ENCODE measurements at regions not wholly inside any gene's neighbourhood (a gene's known extent, or its start where the extent isn't known, plus 50 kb on each side); places are given as distances from the start of the nearest gene placed in this dataset.
A peak's percentile ranks its signal among the peaks of the same experiment; 100 is the strongest.

DNA sequence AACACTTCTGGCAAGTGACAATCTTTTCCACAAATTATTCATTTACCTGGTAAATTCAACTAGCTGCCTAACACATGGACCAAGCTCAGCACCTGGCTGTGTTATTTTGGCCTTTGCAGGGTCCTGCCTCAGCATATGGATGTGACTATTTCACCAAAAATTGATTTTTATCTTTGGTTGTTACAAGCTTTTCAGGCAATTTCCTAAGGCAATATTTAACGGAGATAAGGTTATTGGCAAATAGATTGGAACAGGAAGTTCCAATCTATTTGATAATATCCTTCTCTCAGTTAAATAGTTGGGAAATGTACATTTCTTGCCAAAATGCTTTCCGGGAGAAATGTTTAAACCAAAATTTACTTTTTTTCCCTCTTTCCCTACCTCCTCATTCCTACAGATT lies 415.2 kb upstream of the SMARCA2 start:
- H3K36me3 ChIP-seq (ENCODE audit: insufficient read depth, insufficient read length, low read length) = no peaks in the 10 kb centered on the region
- no peaks in the 10 kb centered on the region for H3K4me1 ChIP-seq (ENCODE audit: insufficient read depth, insufficient read length)
- TF ChIP-seq YY1 (IDR thresholded peaks at IDR 0.05; ENCODE audit: insufficient read depth, insufficient read length) (no peak), SUZ12 (IDR thresholded peaks at IDR 0.05; ENCODE audit: extremely low read depth, insufficient read depth, insufficient read length) (no peak)
- H3K4me3 ChIP-seq (ENCODE audit: insufficient read length, low read depth) = no peak overlapping the region
- H3K27me3 ChIP-seq (ENCODE audit: insufficient read depth, insufficient read length) = no peaks in the 10 kb centered on the region
- H3K9me3 ChIP-seq (ENCODE audit: insufficient read depth, low read length) = no peaks in the 10 kb centered on the region
- DNase-seq (ENCODE audit: low read depth, low spot score) = no peak
- H3K9ac ChIP-seq (ENCODE audit: insufficient read length, low read depth) = no peak overlapping the region

DNA sequence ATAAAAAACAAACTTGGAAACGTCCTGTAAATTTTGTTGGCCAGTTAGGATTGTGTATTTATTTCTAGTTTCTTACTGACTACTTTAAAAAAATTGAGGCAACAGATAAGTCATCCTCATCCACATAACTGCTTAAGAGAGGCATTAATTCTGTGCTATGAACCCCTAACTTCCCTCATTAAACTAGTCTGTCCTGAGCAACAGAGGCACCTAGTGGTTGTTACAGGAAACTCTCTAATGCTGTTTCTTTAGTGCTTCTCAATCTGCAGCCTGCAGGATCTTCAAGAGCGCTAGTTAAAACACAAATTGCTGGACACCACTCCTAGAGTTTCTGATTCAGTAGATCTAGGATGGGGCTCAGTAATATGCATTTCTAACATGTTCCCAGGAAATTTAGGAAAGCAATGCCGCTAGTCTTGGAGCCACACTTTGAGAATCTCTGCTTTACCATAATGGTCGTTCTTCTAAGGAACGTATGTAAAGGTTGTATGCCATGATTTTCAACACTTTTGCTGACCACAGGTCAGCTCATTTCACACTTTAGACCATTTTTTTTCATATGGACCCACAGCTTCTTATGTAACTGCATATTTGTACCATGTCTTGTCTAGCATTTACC lies 410.1 kb upstream of the SMARCA2 start:
- Histone ChIP-seq H3K9ac (ENCODE audit: insufficient read length, low read depth) (no peak overlapping the region), H3K36me3 (ENCODE audit: insufficient read depth, insufficient read length, low read length) (no peaks in the 10 kb centered on the region), H3K9me3 (ENCODE audit: insufficient read depth, low read length) (no peaks in the 10 kb centered on the region), H3K4me3 (ENCODE audit: insufficient read length, low read depth) (no peak overlapping the region), H3K27me3 (ENCODE audit: insufficient read depth, insufficient read length) (no peaks in the 10 kb centered on the region), H3K4me1 (ENCODE audit: insufficient read depth, insufficient read length) (no peaks in the 10 kb centered on the region)
- TF ChIP-seq YY1 (IDR thresholded peaks at IDR 0.05; ENCODE audit: insufficient read depth, insufficient read length) (no peak), ZNF274 (IDR thresholded peaks at IDR 0.05; ENCODE audit: low read depth, low read length) (no peak), SUZ12 (IDR thresholded peaks at IDR 0.05; ENCODE audit: extremely low read depth, insufficient read depth, insufficient read length) (no peak)
- peak; percentile 44 for DNase-seq (ENCODE audit: low read depth, low spot score)

DNA sequence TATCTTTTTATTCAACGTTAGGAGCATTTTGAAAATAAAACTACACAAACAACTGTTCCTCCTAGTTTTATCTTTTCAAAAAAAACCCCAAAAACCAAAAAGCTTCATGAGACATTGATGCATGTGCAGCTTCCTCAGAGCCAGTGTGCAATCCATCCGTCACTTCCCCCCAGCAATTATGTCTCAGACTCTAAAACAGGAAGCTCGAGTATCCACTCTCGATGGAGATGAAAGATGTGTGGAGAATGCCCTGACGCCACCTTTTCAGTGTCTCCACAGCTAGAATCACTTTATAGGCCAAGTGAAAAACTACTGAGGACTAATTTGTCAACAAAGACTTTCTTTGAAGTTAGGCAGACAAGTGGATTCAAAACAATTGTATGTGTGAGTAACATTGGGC lies 408.9 kb upstream of the SMARCA2 start:
- Histone ChIP-seq H3K9ac (ENCODE audit: insufficient read length, low read depth) (no peak overlapping the region), H3K27me3 (ENCODE audit: insufficient read depth, insufficient read length) (no peaks in the 10 kb centered on the region), H3K9me3 (ENCODE audit: insufficient read depth, low read length) (no peaks in the 10 kb centered on the region), H3K36me3 (ENCODE audit: insufficient read depth, insufficient read length, low read length) (no peaks in the 10 kb centered on the region), H3K4me3 (ENCODE audit: insufficient read length, low read depth) (no peak overlapping the region), H3K4me1 (ENCODE audit: insufficient read depth, insufficient read length) (no peaks in the 10 kb centered on the region)
- DNase-seq (ENCODE audit: low read depth, low spot score) = no peak
- TF ChIP-seq SUZ12 (IDR thresholded peaks at IDR 0.05; ENCODE audit: extremely low read depth, insufficient read depth, insufficient read length) (no peak), ZNF274 (IDR thresholded peaks at IDR 0.05; ENCODE audit: low read depth, low read length) (no peak), YY1 (IDR thresholded peaks at IDR 0.05; ENCODE audit: insufficient read depth, insufficient read length) (no peak)

DNA sequence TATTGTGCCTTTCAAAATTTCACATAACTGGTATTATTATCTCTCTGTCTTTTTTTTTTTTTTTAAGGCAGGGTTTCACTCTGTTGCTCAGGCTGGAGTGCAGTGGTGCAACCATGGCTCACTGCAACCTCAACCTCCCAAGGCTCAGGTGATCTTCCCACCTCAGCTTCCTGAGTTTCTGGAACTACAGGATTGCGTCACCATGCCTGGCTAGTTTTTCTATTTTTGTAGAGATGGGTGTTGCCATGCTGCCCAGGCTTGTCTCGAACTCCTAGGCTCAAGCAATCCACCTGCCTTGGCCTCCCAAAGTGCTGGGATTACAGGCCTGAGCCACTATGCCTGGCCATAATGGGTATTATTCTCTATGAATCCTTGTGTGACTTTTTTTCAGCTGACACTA lies 402.3 kb upstream of the SMARCA2 start:
- TF ChIP-seq ZNF274 (IDR thresholded peaks at IDR 0.05; ENCODE audit: low read depth, low read length) (no peak), YY1 (IDR thresholded peaks at IDR 0.05; ENCODE audit: insufficient read depth, insufficient read length) (no peak), SUZ12 (IDR thresholded peaks at IDR 0.05; ENCODE audit: extremely low read depth, insufficient read depth, insufficient read length) (no peak)
- Histone ChIP-seq H3K4me1 (ENCODE audit: insufficient read depth, insufficient read length) (no peaks in the 10 kb centered on the region), H3K27me3 (ENCODE audit: insufficient read depth, insufficient read length) (no peaks in the 10 kb centered on the region), H3K4me3 (ENCODE audit: insufficient read length, low read depth) (no peak overlapping the region), H3K36me3 (ENCODE audit: insufficient read depth, insufficient read length, low read length) (no peaks in the 10 kb centered on the region), H3K9ac (ENCODE audit: insufficient read length, low read depth) (no peak overlapping the region), H3K9me3 (ENCODE audit: insufficient read depth, low read length) (no peaks in the 10 kb centered on the region)
- no peak for DNase-seq (ENCODE audit: low read depth, low spot score)

DNA sequence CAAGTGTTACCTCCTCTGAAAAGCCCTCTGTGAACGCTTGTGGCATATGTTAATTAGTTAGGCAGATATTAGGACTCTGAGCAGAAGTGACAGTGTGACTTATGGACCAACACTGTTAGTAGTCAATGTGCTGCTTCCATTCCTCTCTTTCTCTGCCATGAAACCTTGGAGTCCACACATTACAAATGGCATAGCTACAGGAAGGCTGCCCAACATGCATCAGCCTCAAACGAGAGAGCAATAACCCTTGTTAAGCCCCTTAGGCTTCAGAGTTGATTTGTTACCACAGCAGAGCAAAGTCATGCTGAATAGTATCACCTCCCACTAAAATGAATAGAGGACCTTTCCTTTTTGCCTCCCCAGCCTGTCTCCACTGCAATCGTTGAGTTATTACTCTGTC lies 397.7 kb upstream of the SMARCA2 start:
- H3K9me3 ChIP-seq (ENCODE audit: insufficient read depth, low read length) = no peaks in the 10 kb centered on the region; the same call in 1 of the 2 replicates
- no peak for TF ChIP-seq YY1 (IDR thresholded peaks at IDR 0.05; ENCODE audit: insufficient read depth, insufficient read length)

DNA sequence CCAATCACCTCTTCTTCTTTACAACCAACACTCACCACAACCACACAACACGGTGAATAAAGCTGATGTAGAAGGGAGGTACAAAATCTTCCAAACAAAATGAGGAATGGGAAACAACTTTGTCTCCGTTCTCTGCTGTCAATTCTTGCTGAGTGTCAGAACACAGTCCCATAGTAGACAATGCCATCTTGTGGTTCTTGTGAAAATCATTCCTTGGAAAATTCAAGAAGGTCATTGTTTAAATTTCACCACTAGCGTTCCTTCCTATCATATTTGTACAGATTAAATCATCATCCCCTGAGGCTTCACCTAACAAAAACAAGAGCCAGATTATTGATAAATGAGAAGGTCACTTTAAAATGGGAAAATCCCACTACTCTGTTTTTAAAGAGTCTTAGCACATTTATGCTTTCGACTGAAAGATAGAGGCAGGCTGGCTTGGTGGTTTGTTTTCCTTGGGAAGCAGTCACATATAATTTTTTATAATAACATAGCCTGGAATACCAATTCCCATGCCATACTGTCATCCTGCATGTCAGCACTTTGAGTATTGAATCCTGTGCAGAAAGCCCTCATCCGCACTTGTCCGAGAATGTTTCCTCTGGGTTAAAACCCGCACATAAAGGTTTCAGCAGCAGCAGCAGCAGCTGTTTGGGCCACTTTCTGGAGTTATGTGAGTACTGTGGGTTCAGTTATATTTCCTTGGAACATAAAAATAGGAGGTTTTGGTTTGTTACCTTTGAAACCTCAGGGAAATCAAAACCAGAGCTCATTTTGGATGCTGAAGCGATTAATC lies 395.0 kb upstream of the SMARCA2 start:
- TF ChIP-seq SUZ12 (IDR thresholded peaks at IDR 0.05; ENCODE audit: extremely low read depth, insufficient read depth, insufficient read length) (no peak), ZNF274 (IDR thresholded peaks at IDR 0.05; ENCODE audit: low read depth, low read length) (no peak), YY1 (IDR thresholded peaks at IDR 0.05; ENCODE audit: insufficient read depth, insufficient read length) (no peak)
- DNase-seq (ENCODE audit: low read depth, low spot score) = peak; percentile 8
- Histone ChIP-seq H3K27me3 (ENCODE audit: insufficient read depth, insufficient read length) (no peaks in the 10 kb centered on the region), H3K9me3 (ENCODE audit: insufficient read depth, low read length) (peaks cover 7% of the 10 kb centered on the region; the same call in 1 of the 2 replicates), H3K9ac (ENCODE audit: insufficient read length, low read depth) (no peak overlapping the region), H3K4me3 (ENCODE audit: insufficient read length, low read depth) (no peak overlapping the region), H3K4me1 (ENCODE audit: insufficient read depth, insufficient read length) (no peaks in the 10 kb centered on the region), H3K36me3 (ENCODE audit: insufficient read depth, insufficient read length, low read length) (no peaks in the 10 kb centered on the region)

More for the DNA sequence above, 397.7 kb upstream of the SMARCA2 start:
- H3K9ac ChIP-seq (ENCODE audit: insufficient read length, low read depth) = no peak overlapping the region
- no peak overlapping the region for H3K4me3 ChIP-seq (ENCODE audit: insufficient read length, low read depth)
- no peak for DNase-seq (ENCODE audit: low read depth, low spot score)
- no peaks in the 10 kb centered on the region for H3K27me3 ChIP-seq (ENCODE audit: insufficient read depth, insufficient read length)
- H3K36me3 ChIP-seq (ENCODE audit: insufficient read depth, insufficient read length, low read length) = no peaks in the 10 kb centered on the region
- no peaks in the 10 kb centered on the region for H3K4me1 ChIP-seq (ENCODE audit: insufficient read depth, insufficient read length)

DNA sequence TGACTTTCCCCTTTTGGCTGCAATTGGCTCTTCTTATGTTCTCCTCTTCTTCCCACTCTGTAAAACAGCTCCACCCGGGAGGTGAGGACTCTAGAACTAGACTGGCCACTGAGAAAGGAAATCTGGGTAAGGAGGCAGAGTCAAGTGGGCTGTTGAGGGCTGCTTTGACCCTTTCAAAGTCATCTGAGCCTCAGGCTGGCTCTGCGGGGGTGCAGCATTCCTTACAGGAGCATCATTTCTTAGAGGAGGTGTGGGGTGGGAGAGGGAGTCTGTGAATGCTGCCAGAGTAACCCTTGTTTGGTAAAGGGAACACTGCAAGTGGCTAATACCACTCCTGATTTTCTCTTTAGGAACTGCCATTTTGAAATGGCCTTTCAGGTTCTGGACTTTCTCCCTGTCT lies 377.7 kb upstream of the SMARCA2 start:
- Histone ChIP-seq H3K36me3 (ENCODE audit: insufficient read depth, insufficient read length, low read length) (no peaks in the 10 kb centered on the region), H3K9ac (ENCODE audit: insufficient read length, low read depth) (no peak overlapping the region), H3K27me3 (ENCODE audit: insufficient read depth, insufficient read length) (no peaks in the 10 kb centered on the region), H3K4me3 (ENCODE audit: insufficient read length, low read depth) (no peak overlapping the region), H3K9me3 (ENCODE audit: insufficient read depth, low read length) (no peaks in the 10 kb centered on the region; the same call in 1 of the 2 replicates), H3K4me1 (ENCODE audit: insufficient read depth, insufficient read length) (no peaks in the 10 kb centered on the region)
- peak; percentile 22 for DNase-seq (ENCODE audit: low read depth, low spot score)
- TF ChIP-seq ZNF274 (IDR thresholded peaks at IDR 0.05; ENCODE audit: low read depth, low read length) = no peak
- no peak for TF ChIP-seq YY1 (IDR thresholded peaks at IDR 0.05; ENCODE audit: insufficient read depth, insufficient read length)
- no peak for TF ChIP-seq SUZ12 (IDR thresholded peaks at IDR 0.05; ENCODE audit: extremely low read depth, insufficient read depth, insufficient read length)

All from NT2/D1 (cell line).